HS-27A (cell line): ENCODE measurements at regions not wholly inside any gene's neighbourhood (a gene's known extent, or its start where the extent isn't known, plus 50 kb on each side); places are given as distances from the start of the nearest gene placed in this dataset.
"Not testable (repeated sequence)": the region's sequence is repeated elsewhere in the genome, so short reads cannot be mapped to it uniquely, and the experiment has no call there.

Source experiments
- DNase-seq: peaks from one replicate; pipeline ENCODE4 v3.0.0-alpha.2; 2012; ENCODE audit warnings: low read depth, missing footprints

DNA sequence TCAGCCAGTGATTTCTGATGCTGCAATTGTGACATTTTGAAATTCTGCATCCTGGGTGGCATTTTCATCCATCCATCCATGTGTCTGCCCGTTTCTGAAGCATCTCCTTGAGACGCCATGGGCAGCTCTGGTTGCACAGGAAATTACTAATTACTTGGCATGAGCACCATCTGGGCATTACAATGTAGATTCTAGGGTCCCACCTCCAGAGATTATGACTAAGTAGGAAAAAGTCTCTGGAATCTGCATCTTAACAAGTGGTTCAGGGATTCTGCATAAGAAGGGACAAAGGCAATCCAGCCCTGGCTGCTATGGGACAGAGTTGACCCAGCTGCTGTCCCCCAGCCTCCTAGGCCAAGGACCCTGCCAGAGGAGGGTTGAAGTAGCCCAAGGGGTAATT, 65.3 kb downstream of the CUZD1 start:
- peak; percentile 34 for DNase-seq

DNA sequence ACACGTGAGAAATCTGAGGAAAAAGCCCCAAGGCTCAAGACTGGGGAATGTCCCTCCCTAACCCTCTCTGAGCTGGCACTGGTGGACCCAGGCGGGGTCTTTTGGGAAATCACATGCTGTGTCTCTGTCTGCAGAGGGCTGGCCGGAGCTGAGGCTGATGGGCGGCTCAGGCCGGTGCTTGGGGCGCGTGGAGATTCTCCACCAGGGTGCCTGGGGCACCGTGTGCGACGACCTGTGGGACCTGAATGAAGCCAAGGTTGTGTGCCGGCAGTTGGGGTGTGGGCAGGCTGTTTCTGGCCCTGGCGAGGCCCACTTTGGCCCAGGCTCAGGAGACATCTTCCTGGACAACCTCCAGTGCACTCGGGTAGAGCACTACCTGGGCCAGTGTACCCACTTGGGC, 65.7 kb downstream of the CUZD1 start:
- no peak for DNase-seq

GRCh38 chr10:122777515-122778059, 68.1 kb downstream of the CUZD1 start:
- DNase-seq: no peak

DNA sequence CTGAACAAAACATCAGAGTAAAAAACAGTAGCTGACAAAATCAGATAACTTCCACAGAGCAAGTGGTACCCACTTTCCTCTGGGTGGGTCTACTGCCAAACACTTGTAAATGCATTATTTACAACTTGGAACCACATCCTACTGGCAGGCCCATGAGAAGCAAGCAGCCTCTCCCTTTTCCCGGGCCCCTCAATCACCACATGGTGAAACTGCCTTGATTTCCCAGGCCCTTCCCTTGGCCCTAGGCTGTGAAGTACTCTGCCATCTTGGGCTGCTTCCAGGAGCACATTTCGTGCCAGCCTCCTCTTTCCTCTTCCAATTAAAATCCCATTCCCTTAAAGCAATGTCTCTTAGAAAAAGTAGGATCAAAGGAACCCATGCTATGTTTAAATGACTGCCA, 71.4 kb downstream of the CUZD1 start:
- DNase-seq: no peak

- DNase-seq: not testable (repeated sequence)
Measured at GRCh38 chr10:122771404-122771803, 71.8 kb upstream of the C10orf120 start.

- DNase-seq: no peak
Measured at GRCh38 chr10:122768389-122768745, 68.7 kb upstream of the C10orf120 start.

GRCh38 chr10:122767621-122768388, 68.2 kb upstream of the C10orf120 start:
- DNase-seq: no peak

GRCh38 chr10:122765412-122765811, 65.8 kb upstream of the C10orf120 start:
- no peak for DNase-seq

DNA sequence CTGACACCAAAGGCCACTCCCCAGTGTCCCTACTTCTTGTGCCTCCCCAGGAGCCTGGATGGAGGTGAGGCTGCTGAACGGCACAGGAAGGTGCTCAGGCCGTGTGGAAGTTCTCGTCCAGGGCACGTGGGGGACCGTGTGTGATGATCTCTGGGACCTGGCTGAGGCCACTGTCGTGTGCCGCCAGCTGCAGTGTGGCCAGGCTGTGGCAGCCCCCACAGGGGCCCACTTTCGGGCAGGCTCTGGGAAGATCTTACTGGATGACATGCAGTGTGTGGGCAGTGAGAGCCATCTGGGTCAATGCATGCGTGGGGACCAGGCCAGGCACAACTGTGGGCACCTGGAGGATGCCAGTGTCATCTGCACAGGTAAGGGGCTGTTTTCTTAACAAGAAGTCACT, 57.0 kb upstream of the C10orf120 start:
- no peak for DNase-seq

- no peak for DNase-seq
Measured at GRCh38 chr10:122754491-122755235, 55.0 kb upstream of the C10orf120 start.

- DNase-seq: no peak
Measured at GRCh38 chr10:122749886-122750285, 50.2 kb upstream of the C10orf120 start.
